Fibroblast of peridontal ligament (primary cell): ENCODE measurements at regions not wholly inside any gene's neighbourhood (a gene's known extent, or its start where the extent isn't known, plus 50 kb on each side); places are given as distances from the start of the nearest gene placed in this dataset.

Experiments
- DNase-seq: peaks from one replicate; pipeline ENCODE4 v3.0.0-alpha.2; 2010; ENCODE audit errors: extremely low read depth

DNA sequence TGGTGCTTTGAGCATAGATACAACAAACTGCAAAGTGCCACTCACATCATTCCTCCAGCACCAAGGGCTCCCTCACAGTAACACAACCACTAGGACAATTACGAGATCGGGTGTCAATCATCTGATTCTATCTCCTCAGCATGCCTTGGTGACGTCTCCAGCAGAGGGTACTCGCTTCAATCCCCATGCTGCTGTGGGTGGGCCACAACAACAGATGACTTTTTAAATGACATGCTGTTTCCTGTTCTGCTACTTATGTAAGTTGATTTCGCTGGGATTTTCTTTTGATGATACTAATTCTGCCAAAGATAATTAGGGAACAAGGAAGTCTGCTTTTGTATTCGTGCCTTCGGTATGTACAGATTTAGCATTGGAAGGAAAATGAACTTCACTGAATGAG, 1113.0 kb downstream of the BCL11A start:
- DNase-seq: no peak

DNA sequence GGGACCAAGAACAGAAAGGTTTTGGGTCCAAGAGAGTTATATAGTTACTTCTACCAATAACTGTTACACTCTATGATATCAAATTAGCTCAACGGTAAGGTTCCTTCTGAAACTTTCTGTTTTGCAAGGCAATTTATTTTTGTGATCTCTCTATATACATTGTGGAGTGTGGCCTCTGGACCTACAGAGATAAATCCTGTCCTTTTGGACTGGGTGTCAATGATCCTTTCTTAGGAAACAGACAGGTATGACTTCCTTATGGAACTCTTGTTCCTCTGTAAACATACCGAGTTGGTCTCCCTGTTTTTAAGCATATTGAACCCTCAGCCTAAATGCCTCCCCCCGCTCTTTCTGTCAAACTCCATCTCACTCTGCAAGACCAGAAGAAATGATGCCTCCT, 1117.8 kb downstream of the BCL11A start:
- DNase-seq: no peak

DNA sequence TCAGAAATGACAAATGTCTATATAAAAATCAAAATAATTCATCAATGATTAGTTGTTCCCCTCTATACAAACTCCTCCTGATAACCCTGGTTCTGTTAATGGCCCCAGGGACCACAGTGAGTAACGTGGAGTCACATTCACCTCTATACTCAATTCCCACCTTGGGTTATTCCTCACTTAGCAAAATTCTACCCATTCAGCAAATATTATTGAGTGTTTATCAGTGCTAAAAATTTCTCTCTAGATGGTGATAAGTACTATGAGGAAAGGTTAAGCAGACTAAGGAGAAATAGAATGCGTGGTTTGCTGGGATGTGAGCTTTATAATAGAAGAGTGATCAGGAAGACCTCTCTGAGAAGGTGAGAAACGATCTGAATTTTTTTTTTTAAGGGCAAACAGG, 1124.5 kb downstream of the BCL11A start:
- no peak for DNase-seq

DNA sequence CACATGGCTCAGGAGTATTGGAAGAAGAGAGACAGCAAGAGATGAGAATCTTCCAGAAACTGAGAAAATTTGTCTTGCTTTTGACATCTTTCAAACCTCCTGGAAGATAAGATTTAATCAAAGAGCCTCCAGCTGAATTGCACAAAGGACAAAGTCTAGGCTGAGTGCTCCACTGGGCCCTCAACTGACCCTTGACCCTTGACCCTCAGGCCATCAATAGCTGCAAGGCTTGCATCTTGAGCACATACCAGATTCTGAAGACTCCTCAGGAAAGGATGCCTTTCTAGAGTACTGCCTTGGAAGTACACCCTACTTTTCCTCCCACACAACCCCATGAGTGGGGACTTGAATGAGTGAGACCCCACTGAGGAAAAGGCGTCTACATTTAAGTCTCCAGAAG, 1125.5 kb downstream of the BCL11A start:
- no peak for DNase-seq

DNA sequence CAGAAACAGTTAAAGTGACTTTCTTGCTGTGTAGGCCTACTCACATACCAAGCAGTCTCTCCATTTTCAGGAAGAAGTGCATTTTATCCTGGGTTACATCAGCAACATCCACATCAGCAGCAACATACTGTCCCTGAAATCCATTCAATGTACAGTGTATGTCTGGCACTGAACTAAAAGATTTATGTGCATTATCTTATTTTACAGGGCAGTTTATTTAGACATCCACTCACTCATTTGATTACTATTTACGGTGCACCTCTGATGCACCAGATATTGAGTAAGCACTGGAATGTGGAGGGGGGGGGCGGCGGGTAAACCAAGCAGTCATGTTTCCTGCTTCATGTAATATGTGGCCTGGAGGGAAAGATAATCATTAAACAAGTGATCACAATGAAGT, 1128.2 kb downstream of the BCL11A start:
- no peak for DNase-seq

DNA sequence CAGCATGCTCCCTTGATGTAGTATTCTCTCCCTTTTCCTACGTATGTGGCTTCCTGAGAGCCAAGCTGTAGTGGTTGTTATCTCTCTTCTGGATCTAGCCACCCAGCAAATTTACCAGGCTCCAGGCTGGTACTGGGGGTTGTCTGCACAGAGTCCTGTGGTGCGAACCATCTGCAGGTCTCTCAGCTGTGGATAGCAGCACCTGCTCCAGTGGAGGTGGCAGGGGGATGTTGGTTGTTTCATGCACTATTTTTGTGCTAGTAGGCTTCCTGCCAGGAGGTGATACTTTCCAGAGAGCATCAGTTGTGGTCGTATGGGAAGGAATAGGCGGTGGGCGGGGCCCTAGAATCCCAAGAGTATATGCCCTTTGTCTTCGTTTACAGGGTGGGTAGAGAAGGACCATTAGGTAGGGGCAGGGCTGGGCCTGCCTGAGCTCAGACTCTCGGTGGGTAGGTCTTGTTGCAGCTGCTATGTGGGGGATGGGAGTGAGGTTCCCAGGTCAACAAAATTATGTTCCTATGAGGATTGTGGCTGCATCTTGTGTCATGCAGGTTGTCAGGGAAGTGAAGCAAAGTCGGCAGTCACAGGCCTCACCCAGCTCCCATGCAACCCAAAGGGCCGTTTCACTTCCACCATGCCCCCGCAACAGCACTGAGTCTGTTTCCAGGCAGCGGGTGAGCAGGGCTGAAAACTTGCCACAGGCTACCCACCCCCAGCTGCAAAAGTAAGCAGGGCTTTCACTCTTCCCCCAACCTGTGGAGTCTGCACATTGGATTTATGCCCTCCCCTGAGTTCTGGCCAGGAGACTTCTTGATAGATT, 1139.5 kb downstream of the BCL11A start:
- no peak for DNase-seq

DNA sequence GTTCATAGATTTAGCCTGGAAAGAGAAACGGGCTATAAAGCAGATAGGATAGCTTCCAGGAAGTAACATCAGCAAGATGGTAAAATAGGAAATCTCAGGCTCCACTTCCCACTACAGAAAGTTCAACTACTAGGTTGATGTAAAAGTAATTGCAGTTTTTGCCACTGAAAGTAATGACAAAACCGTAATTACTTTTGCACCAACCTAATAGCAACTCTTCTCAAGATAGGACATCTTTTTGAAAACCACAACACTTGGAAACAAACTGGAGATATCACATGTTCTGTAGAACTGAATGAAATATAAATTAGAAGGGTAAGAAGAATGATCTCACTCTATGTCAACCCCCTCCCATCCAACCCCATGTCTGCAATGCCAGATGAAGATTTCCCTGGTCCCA, 1154.3 kb downstream of the BCL11A start:
- no peak for DNase-seq

DNA sequence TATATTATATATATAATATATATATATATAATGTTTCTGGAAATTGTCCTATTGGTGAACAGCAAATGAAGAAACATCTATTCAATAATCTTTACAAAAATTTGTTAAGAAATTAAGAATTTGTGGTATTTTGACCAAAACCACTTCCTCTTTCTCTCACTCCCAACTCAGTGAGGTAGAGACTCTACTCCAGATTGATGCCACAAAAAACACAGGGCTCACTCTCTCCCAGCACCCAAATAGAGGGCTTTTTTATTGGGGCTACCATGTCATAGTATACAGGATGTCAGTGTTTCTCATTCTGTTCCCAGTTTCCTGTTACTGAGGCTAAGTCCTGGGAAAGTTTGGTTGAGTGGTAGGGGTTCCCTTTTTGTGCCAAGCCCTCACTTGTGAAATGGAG, 1155.4 kb downstream of the BCL11A start:
- no peak for DNase-seq

DNA sequence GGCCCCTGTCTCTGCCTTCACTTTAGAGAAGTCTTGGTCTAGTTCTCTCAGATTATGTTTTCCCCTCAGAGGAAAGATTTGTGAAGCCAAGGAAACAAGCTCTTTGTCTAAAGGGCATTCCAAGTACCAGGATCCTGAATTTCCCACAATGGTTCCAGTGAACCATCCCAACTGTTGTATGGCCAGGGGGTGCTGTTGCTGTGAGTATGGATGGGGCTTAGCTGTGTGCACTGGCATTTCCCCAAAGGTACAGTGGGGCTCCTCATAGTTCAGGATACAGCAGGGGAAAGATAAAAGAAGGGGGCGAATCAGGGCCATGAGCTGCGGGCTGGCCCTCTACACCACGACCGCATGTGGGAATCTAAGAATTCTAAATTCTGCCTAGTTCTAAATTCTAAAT, 1154.0 kb upstream of the FANCL start:
- no peak for DNase-seq

DNA sequence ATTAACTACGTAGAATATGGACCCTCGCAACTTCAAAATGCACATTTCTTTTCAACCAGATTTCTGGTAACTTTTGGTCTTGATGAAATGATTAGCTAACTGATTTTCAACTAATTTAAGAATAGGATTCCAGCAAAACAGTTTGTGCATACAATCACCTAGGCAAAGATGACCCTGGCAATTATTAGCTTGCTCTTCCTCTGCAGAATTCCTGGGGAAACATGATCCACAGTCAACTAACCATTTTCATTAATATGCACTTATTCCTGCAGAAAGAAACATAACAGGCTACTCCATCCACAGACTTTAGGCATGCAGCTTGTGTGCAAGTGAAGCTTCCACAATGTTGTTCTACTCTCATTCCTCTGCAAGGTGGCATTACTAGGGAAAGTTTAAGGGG, 1150.8 kb upstream of the FANCL start:
- no peak for DNase-seq

DNA sequence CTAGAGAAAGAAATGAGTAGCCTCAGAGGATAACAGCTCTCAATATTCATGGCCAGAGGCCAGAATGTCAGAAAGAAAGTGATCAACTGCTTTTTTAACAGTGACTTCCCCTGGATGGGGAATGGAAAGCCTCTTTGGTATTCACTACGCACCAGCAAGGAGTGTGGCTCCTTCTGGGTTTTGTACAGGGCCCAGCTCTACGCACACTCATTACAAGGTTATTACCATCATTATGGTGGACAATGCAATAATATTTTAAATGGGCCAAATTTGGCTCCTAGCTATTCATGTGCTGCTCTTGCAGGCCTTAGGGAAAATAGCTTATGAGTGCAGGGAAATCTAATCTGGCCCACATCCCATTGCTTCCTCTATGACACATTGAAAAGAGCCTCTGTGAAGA, 1149.5 kb upstream of the FANCL start:
- no peak for DNase-seq

DNA sequence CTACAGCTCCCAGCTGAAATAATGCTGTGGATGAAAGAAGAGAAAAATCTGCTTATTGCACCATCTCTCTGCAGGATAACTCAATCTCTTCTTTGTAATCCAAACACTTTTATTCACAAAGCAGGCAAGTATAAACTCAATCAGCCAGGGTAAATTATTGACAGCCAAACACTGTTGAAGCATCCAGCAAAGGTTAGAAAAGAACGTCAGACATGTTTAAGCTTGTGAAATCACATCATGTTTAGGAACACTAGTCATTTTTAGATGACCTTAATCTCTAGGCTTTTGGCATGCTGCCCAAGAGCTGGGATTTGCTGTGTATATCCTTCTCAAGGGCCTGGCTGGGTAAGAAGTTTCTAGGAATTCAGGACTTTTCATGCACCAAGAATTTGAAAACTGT, 1148.1 kb upstream of the FANCL start:
- DNase-seq: no peak

DNA sequence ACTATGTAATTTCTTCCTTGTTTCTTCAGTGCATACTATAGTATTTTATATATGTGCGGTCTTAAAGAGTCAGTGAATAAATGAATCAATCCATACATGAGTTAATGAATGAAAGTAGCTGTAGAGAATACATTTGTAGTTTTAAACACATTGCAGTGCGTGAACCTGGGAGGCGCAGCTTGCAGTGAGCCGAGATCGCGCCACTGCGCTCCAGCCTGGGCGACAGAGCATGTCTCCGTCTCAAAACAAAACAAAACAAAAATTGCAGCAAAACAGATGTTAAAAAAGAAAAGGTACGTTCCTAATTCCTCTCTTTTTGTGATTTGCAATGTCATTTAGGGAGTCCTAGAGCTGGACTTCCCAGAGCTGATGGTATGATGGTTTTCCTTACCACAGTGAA, 1144.8 kb upstream of the FANCL start:
- no peak for DNase-seq

DNA sequence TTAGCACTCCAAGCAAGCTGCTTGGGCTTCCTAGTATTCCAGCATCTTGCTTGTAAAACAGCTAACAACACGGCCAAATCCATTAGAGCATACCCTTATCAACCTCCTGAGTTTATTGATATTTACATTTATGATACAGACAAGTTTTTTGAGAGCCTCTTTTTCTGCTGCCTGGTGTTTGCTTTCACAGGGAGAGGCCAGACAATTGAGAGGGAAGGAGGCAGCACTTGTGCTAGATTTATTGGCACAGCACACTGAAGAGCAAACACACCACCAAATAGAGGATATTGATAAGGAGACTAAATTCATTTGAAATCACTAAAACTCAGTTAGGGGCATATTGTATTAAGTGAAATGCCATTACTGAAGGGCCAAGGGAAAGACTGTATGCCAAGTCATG, 1142.3 kb upstream of the FANCL start:
- no peak for DNase-seq

DNA sequence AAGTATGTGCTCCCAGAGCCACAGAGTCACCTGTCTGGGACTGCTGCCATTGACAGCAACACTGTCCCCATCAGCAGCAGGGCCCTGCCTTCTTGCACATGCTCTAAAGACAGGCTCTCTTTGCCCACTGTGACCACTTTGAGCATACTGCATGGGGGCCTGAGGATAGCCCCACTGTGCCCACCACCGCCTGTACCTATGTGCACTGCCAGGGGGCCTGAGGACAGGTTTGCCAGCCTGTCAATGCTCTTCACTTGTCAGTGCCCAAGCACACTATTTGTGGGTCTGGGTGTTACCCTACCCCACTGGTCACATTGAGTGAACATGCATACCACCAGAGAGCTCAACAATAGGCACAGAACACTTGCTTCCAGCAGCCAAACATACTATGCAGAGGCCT, 1137.0 kb upstream of the FANCL start:
- no peak for DNase-seq

DNA sequence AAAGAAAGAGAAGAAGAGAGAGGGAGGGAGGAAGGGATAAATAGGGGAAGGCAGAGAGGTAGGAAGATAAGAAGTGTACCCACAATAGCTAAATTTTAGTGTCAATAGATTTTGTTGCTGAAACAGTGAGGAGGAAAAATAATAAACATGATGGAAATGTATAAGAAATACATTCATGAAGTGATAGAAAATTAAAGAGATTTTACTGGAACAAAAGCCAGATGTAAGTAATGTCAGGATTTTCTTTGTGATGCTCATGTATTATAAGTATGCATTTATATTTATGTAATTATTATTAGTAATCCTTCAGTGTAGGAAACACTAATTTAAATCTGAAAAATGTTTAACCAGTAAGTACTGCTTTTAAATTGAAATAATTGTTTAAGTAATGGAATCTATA, 1125.2 kb upstream of the FANCL start:
- DNase-seq: no peak

DNA sequence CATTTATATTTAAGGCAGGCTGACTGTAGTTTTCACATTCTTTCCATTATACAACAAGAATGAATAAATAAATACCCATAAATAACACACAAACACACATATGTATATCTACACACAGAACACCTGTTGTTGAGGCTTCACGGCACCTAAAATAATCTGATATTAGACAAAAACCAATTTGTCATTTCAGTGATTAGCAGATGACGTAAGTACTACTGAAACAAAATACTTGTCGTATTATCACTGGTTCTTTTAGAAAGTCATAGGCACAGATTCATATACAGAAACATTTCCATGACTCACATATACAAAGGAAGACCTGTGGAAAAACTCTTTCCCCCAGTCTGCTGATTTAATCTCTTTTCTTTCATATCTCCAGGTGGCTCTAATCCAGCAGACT, 1113.4 kb upstream of the FANCL start:
- DNase-seq: no peak

DNA sequence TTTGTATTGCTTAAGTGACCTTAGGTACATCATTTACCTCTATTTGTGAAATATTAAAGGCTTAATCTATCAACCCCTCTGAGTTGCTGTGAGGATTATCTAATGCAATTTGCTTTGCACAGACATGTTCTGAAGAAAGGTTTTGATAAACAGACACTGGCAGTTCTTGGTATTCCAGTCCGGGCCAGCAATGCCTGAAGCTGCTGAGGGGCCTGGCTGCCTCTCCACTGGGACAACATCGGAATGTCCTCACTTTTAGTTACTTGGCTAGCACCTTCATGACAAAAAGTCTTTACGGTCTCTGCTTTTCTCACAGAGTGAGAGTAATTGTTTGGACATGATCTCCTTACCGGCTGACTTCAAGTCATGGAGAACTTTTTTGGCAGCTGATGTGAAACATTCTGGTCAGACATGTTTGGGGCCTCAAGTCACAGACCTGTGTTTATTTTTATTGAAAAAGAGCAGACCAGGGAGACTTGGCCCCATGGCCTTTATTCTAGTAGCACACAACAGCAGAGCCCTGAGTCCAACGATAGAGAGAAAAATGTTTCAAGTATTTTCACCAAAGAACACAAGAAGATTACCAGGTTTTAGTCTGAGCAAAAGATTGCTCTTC, 1112.3 kb upstream of the FANCL start:
- DNase-seq: no peak

DNA sequence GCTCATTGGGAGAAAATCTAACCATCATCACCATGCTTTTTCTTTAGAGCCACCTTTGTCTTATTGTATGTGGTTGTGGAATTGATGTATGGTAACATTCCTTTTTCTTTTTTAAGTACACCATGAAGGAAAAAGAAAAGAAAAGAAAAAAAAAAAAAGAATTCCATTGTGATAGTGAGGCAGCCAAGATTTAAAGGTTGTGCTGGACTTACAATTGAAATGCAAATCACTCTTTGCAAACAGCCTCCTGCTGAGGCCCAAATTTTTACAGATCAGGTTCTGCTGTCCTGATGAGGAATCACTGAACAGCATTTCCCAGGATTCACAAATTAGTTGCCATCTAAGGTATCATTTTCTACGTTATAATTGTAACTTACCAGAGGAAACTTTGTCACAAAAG, 1101.0 kb upstream of the FANCL start:
- DNase-seq: no peak

DNA sequence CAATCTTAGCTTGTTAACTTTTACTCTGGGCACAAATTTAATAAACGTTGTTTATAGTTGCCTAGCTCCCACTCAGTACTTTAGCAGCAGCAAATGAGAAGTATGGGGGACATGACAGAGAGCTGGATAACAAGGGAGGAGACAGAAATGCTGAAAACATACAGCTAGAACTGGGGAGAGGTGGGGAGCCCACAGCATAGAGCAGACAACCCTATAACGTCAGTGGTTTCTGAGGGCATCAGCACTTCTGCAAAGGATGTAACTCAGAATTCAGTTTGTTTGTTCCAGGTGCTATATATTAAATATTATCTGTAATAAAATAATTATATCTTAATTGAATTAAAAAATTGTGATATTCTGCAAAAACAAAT, 1098.7 kb upstream of the FANCL start:
- DNase-seq: no peak

DNA sequence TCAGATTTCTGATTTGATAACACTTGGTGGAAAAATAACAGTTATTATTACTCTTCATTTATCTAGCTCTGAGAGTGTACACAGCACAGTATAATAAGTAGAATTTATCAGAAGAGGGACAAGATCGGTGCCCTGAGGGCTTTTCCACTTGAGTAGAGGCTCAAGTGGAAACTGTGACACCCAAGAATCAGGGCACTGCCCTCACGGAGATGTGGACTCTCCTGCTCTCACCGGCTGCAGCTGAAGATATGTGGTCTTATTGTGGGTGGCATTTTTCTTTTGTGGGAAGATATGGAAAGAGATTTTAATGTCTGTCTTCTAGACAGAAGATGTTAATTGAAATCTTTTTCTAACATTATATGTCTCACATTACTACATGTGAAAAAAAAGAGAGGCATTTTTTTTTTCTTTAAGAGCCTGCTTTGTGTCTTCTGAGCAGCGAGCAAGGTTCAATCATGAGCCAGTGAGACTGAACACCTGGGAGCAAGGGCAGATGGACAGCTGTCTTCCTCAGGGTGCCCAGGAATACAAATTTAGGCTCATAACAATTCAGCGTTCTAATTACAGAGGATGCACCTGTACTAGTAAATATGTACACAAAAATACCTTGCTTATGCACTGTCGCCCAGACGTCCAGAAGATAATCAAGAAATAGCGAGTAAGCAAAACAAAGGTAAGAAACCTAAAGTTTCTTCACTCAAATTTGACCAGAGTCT, 1098.2 kb upstream of the FANCL start:
- DNase-seq: no peak

DNA sequence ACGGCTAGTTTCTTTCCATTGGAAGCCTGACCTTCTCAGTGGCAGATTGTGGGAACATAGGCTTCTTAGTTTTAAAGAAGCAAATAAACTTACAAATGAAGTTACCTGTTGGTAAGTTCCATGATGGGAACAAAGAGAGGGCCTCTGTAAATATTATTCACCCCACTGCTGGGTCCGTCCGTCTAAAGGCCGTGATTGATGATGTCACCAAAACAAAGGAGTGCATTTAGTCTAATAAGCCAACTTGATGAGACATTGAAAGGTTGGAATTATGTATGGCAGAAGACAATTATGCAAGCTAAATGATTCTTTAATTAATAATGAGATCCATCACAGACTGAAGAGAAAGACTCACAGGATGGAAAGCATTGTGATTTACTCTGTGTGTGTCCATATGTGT, 1091.9 kb upstream of the FANCL start:
- no peak for DNase-seq
